Stimulated activated naive CD4-positive, alpha-beta T cell (primary cell): ENCODE measurements at regions not wholly inside any gene's neighbourhood (a gene's known extent, or its start where the extent isn't known, plus 50 kb on each side); places are given as distances from the start of the nearest gene placed in this dataset.

Experiments
- DNase-seq, 6 experiments: peaks; one replicate each; lab custom pipeline; 2025; lab: John Stamatoyannopoulos, UW

- DNase-seq = no peak
Measured at GRCh38 chr10:91137822-91138221, 82.6 kb upstream of the PCGF5 start.

GRCh38 chr10:91140995-91141549 lies 79.4 kb upstream of the PCGF5 start:
- no peak for DNase-seq

- no peak for DNase-seq
Measured at GRCh38 chr10:91144961-91145360, 75.5 kb upstream of the PCGF5 start.

GRCh38 chr10:91146146-91146545 lies 74.3 kb upstream of the PCGF5 start:
- DNase-seq = no peak

- no peak for DNase-seq
Measured at GRCh38 chr10:91149550-91149949, 70.9 kb upstream of the PCGF5 start.

- DNase-seq = no peak
Measured at GRCh38 chr10:91150631-91151030, 69.8 kb upstream of the PCGF5 start.

GRCh38 chr10:91153508-91153907 lies 67.0 kb upstream of the PCGF5 start:
- DNase-seq = no peak

GRCh38 chr10:91154842-91155241 lies 65.6 kb upstream of the PCGF5 start:
- DNase-seq = no peak

GRCh38 chr10:91156196-91156595 lies 64.3 kb upstream of the PCGF5 start:
- DNase-seq = no peak

- DNase-seq = no peak
Measured at GRCh38 chr10:91159254-91159783, 61.1 kb upstream of the PCGF5 start.

GRCh38 chr10:91162050-91162494 lies 58.4 kb upstream of the PCGF5 start:
- DNase-seq = peak in 1 of 6 experiments; percentile 37

GRCh38 chr10:91162495-91163268 lies 57.8 kb upstream of the PCGF5 start:
- DNase-seq = peak; percentile 63 to 86 (median 78)

- peak; percentile 81 to 95 (median 84) for DNase-seq
Measured at GRCh38 chr10:91163269-91163868, 57.1 kb upstream of the PCGF5 start.

GRCh38 chr10:91163869-91164474 lies 56.5 kb upstream of the PCGF5 start:
- peak in 5 of 6 experiments; percentile 10 to 63 (median 42) for DNase-seq

GRCh38 chr10:91164520-91165065 lies 55.9 kb upstream of the PCGF5 start:
- peak in 2 of 6 experiments; percentile 8 to 16 for DNase-seq

- DNase-seq = no peak
Measured at GRCh38 chr10:91167406-91167805, 53.1 kb upstream of the PCGF5 start.

- no peak for DNase-seq
Measured at GRCh38 chr10:91170418-91170817, 50.0 kb upstream of the PCGF5 start.
